ENCODE measurements at regions not wholly inside any gene's neighbourhood (a gene's known extent, or its start where the extent isn't known, plus 50 kb on each side); places are given as distances from the start of the nearest gene placed in this dataset.

DNA sequence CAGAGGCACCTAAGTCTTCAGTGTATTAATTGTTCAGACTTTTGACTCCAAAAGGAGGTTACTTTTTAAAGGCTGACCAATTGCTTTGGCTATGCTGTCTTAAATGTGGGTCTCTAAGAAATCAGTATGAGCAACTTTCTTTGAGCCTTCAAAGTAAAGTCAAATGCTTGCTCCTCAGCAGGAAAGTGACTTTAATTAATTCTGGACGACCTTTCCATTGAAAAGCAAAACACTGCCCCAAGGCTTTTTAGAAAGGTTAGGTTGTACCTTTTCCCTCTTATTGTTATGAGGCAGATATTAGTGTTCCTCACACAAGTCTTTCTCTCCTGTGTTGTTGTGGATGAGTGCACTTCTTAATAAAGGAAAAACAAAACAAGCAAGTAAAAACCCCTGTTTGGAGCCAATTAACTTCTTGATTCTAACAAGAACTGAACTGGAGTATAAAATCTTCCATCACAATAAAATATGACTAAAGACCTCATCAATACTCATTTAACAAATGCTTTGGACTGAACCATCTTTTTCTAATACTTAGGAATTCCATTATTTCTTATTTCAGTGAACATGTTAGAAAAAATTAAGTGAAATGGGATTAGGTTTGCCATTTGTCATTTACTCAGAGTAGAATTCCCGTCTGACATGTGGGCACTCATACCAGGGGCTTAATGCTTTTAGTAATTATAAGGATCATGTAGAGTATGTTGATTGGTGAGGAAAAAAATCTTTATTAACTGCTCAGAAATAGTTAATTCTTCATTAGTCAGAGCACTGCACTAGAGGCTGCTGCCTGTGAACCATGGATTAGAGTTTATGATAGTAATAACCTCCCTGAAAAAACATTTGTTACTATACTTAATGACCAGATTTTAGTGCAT lies 159.1 kb upstream of the ZNF608 start:
- TF ChIP-seq, protein P1, sequence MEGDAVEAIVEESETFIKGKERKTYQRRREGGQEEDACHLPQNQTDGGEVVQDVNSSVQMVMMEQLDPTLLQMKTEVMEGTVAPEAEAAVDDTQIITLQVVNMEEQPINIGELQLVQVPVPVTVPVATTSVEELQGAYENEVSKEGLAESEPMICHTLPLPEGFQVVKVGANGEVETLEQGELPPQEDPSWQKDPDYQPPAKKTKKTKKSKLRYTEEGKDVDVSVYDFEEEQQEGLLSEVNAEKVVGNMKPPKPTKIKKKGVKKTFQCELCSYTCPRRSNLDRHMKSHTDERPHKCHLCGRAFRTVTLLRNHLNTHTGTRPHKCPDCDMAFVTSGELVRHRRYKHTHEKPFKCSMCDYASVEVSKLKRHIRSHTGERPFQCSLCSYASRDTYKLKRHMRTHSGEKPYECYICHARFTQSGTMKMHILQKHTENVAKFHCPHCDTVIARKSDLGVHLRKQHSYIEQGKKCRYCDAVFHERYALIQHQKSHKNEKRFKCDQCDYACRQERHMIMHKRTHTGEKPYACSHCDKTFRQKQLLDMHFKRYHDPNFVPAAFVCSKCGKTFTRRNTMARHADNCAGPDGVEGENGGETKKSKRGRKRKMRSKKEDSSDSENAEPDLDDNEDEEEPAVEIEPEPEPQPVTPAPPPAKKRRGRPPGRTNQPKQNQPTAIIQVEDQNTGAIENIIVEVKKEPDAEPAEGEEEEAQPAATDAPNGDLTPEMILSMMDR (IDR thresholded peaks at IDR 0.05): no peak
- TF ChIP-seq POLR2A (IDR thresholded peaks at IDR 0.05): no peak
